GM19467 (cell line): ENCODE measurements at regions not wholly inside any gene's neighbourhood (a gene's known extent, or its start where the extent isn't known, plus 50 kb on each side); places are given as distances from the start of the nearest gene placed in this dataset.
"Not testable (repeated sequence)": the region's sequence is repeated elsewhere in the genome, so short reads cannot be mapped to it uniquely, and the experiment has no call there.

Experiments
- ATAC-seq: cut with Tn5 transposase; IDR thresholded peaks from one replicate; pipeline ENCODE4 v1.9.1; 2021; ENCODE audit warnings: mild to moderate bottlenecking, moderate library complexity; ENCODE audit not compliant: unreplicated experiment

GRCh38 chr1:232357416-232357815, 272.5 kb downstream of the SIPA1L2 start:
- no peak for ATAC-seq

GRCh38 chr1:232355162-232356006, 274.5 kb downstream of the SIPA1L2 start:
- ATAC-seq = no peak

- ATAC-seq = no peak
Measured at GRCh38 chr1:232353001-232353400, 276.9 kb downstream of the SIPA1L2 start.

GRCh38 chr1:232352366-232352765, 277.6 kb downstream of the SIPA1L2 start:
- no peak for ATAC-seq

- no peak for ATAC-seq
Measured at GRCh38 chr1:232351335-232351734, 278.6 kb downstream of the SIPA1L2 start.

- ATAC-seq = no peak
Measured at GRCh38 chr1:232346844-232347243, 283.1 kb downstream of the SIPA1L2 start.

GRCh38 chr1:232344791-232345399, 285.0 kb downstream of the SIPA1L2 start:
- ATAC-seq = no peak

GRCh38 chr1:232344186-232344585, 285.7 kb downstream of the SIPA1L2 start:
- ATAC-seq = not testable (repeated sequence)

GRCh38 chr1:232340446-232340845, 289.5 kb downstream of the SIPA1L2 start:
- no peak for ATAC-seq

- ATAC-seq = no peak
Measured at GRCh38 chr1:232339073-232339472, 290.9 kb downstream of the SIPA1L2 start.

- no peak for ATAC-seq
Measured at GRCh38 chr1:232335741-232336293, 294.1 kb downstream of the SIPA1L2 start.

GRCh38 chr1:232335261-232335660, 294.7 kb downstream of the SIPA1L2 start:
- ATAC-seq = no peak

GRCh38 chr1:232334811-232335210, 295.1 kb downstream of the SIPA1L2 start:
- ATAC-seq = no peak

- no peak for ATAC-seq
Measured at GRCh38 chr1:232334246-232334645, 295.7 kb downstream of the SIPA1L2 start.

GRCh38 chr1:232333419-232333767, 296.5 kb downstream of the SIPA1L2 start:
- ATAC-seq = no peak

- ATAC-seq = not testable (repeated sequence)
Measured at GRCh38 chr1:232332710-232333418, 297.1 kb downstream of the SIPA1L2 start.

GRCh38 chr1:232329103-232329813, 300.7 kb downstream of the SIPA1L2 start:
- ATAC-seq = no peak

- no peak for ATAC-seq
Measured at GRCh38 chr1:232328486-232329102, 301.3 kb downstream of the SIPA1L2 start.

GRCh38 chr1:232327899-232328298, 302.0 kb downstream of the SIPA1L2 start:
- ATAC-seq = no peak

GRCh38 chr1:232327269-232327668, 302.7 kb downstream of the SIPA1L2 start:
- ATAC-seq = no peak
